Islet precursor cell (in vitro differentiated cells): ENCODE measurements at regions not wholly inside any gene's neighbourhood (a gene's known extent, or its start where the extent isn't known, plus 50 kb on each side); places are given as distances from the start of the nearest gene placed in this dataset.
"Not testable (repeated sequence)": the region's sequence is repeated elsewhere in the genome, so short reads cannot be mapped to it uniquely, and the experiment has no call there.

Experiments
- DNase-seq: peaks from one replicate; pipeline ENCODE4 v3.0.0-alpha.2; 2018

GRCh38 chr16:86872833-86873232, 294.5 kb downstream of the FOXL1 start:
- peak; percentile 78 for DNase-seq

- DNase-seq: peak; percentile 70
Measured at GRCh38 chr16:86874141-86874540, 295.8 kb downstream of the FOXL1 start.

- no peak for DNase-seq
Measured at GRCh38 chr16:86876499-86876898, 298.1 kb downstream of the FOXL1 start.

- no peak for DNase-seq
Measured at GRCh38 chr16:86877108-86877507, 298.8 kb downstream of the FOXL1 start.

GRCh38 chr16:86877835-86878234, 299.5 kb downstream of the FOXL1 start:
- no peak for DNase-seq

GRCh38 chr16:86878236-86879080, 300.1 kb downstream of the FOXL1 start:
- DNase-seq: no peak

- no peak for DNase-seq
Measured at GRCh38 chr16:86879268-86879667, 300.9 kb downstream of the FOXL1 start.

- no peak for DNase-seq
Measured at GRCh38 chr16:86880316-86881117, 302.2 kb downstream of the FOXL1 start.

- no peak for DNase-seq
Measured at GRCh38 chr16:86881118-86881510, 302.8 kb downstream of the FOXL1 start.

- DNase-seq: no peak
Measured at GRCh38 chr16:86881861-86882273, 303.5 kb downstream of the FOXL1 start.

- no peak for DNase-seq
Measured at GRCh38 chr16:86882586-86883280, 304.4 kb downstream of the FOXL1 start.

GRCh38 chr16:86883583-86884389, 305.4 kb downstream of the FOXL1 start:
- DNase-seq: no peak

GRCh38 chr16:86884390-86884650, 306.0 kb downstream of the FOXL1 start:
- DNase-seq: no peak

- DNase-seq: peak; percentile 22
Measured at GRCh38 chr16:86885139-86885538, 306.8 kb downstream of the FOXL1 start.

- peak; percentile 90 for DNase-seq
Measured at GRCh38 chr16:86886651-86887050, 308.3 kb downstream of the FOXL1 start.

- no peak for DNase-seq
Measured at GRCh38 chr16:86887416-86887815, 309.1 kb downstream of the FOXL1 start.

GRCh38 chr16:86888231-86889053, 310.1 kb downstream of the FOXL1 start:
- DNase-seq: no peak

GRCh38 chr16:86889054-86889366, 310.7 kb downstream of the FOXL1 start:
- DNase-seq: not testable (repeated sequence)

GRCh38 chr16:86889974-86890373, 311.6 kb downstream of the FOXL1 start:
- DNase-seq: no peak

GRCh38 chr16:86891121-86891520, 312.8 kb downstream of the FOXL1 start:
- DNase-seq: no peak

GRCh38 chr16:86891631-86892030, 313.3 kb downstream of the FOXL1 start:
- no peak for DNase-seq

- DNase-seq: no peak
Measured at GRCh38 chr16:86892509-86892908, 314.2 kb downstream of the FOXL1 start.
